Thymus (tissue), 11 donors: ENCODE measurements at regions not wholly inside any gene's neighbourhood (a gene's known extent, or its start where the extent isn't known, plus 50 kb on each side); places are given as distances from the start of the nearest gene placed in this dataset.

Experiments
- DNase-seq, 9 donors: peaks; one replicate each; pipeline ENCODE4 v3.0.0-alpha.2; 2013; ENCODE audit warnings: low spot score in 9 of 9, low read depth in 6 of 9, missing footprints in 1 of 9
- H3K27ac ChIP-seq, 2 donors: one replicate each; pipeline ENCODE4 v1.5.1; 2013; ENCODE audit warnings: control low read depth in 1 of 2, low read depth in 1 of 2, low read length in 1 of 2, mild to moderate bottlenecking in 1 of 2, moderate library complexity in 1 of 2
- H3K27me3 ChIP-seq, 2 donors: one replicate each; pipeline ENCODE4 v1.5.1; 2013; ENCODE audit warnings: low read length in 1 of 2; ENCODE audit not compliant: control insufficient read depth in 2 of 2, insufficient read depth in 1 of 2
- H3K36me3 ChIP-seq, 2 donors: one replicate each; pipeline ENCODE4 v1.5.1; 2013; ENCODE audit warnings: low read length in 1 of 2, mild to moderate bottlenecking in 1 of 2, moderate library complexity in 1 of 2; ENCODE audit not compliant: control insufficient read depth in 2 of 2, insufficient read depth in 2 of 2
- H3K4me1 ChIP-seq, 2 donors: one replicate each; pipeline ENCODE4 v1.5.1; 2013; ENCODE audit warnings: low read length in 2 of 2; ENCODE audit not compliant: control insufficient read depth in 2 of 2, insufficient read depth in 2 of 2
- H3K4me3 ChIP-seq, 2 donors: one replicate each; pipeline ENCODE4 v1.5.1; 2013; ENCODE audit warnings: low read length in 2 of 2, control low read depth in 1 of 2, mild to moderate bottlenecking in 1 of 2
- H3K9me3 ChIP-seq, 2 donors: one replicate each; pipeline ENCODE4 v1.5.1; 2013; ENCODE audit warnings: low read length in 1 of 2, mild to moderate bottlenecking in 1 of 2; ENCODE audit not compliant: control insufficient read depth in 2 of 2, insufficient read depth in 1 of 2
- WGBS: extraction: QIAGEN DNeasy Blood & Tissue Kit; methylation state at CpG from one replicate; pipeline ENCODE4 v1.1.7; 2013; 5-methylcytosine and 5-hydroxymethylcytosine counted together
- donor health status: healthy.

DNA sequence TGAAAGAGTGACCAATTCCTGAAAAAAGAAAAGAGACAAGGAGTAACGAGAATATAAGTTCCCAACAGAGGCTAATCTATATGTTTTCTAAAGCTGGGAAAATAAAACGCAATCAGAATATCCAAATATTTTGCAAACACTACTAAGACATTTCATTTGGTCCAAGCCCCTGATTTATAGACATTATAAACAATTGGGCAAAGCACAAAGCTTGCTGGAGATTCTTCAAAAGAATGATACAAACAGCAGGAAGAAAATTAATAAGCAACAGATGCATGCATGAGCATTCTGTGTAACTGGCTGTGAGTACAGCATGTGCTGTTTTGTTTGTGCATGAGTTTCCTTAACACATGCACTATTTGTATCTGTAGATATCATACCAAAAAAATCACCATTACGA is 552.9 kb downstream of the LTN1 start:
- Histone ChIP-seq H3K36me3 (no peaks in the 10 kb centered on the region), H3K4me1 (no peaks in the 10 kb centered on the region), H3K27me3 (no peaks in the 10 kb centered on the region), H3K27ac (no peak overlapping the region), H3K4me3 (no peak overlapping the region), H3K9me3 (no peaks in the 10 kb centered on the region)
- WGBS = 94% methylated on average over 3 of the region's 3 CpGs
- DNase-seq = no peak

DNA sequence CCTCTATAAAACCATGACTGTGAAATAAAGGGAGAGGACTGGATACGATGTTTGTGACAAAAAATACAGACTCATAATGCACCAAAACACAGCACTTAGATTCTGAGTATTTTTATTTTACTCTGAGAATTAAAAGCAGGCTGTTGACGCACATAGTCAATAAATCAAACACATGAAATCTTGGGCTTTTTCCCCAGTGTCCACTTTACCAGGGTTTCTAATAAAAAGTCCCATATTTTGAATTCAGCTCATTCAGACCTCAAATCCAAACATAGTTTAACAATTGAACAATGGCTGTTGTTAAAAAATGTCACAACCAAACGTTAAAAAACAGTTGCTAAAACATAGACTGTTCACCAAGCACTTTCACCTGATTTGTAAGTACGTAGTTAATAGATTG is 553.4 kb downstream of the LTN1 start:
- Histone ChIP-seq H3K27me3 (no peaks in the 10 kb centered on the region), H3K4me3 (no peak overlapping the region), H3K9me3 (no peaks in the 10 kb centered on the region), H3K36me3 (no peaks in the 10 kb centered on the region), H3K27ac (no peak overlapping the region), H3K4me1 (no peaks in the 10 kb centered on the region)
- WGBS = 81% methylated on average over 4 of the region's 4 CpGs
- no peak for DNase-seq

DNA sequence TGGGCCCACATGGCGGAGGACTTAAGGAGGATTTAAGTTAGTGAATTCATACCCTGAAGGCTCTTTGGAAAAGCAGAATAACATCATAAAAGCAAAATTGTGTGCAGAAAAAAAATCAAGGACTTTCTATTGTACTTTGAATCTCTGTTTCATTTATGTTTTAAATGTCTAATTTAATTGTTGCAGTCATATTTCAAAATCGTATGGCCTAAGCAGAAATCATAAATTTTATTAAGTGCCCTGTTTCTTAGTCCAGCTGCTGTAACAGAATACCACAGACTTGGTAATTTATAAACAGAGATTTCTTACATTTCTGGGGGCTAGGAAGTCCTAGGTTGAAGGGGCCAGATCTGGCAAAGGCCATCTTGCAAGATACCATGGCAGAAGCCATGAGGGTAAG is 555.6 kb downstream of the LTN1 start:
- DNase-seq = no peak
- Histone ChIP-seq H3K4me1 (no peaks in the 10 kb centered on the region), H3K9me3 (no peaks in the 10 kb centered on the region), H3K4me3 (no peak overlapping the region), H3K27me3 (no peaks in the 10 kb centered on the region), H3K36me3 (no peaks in the 10 kb centered on the region), H3K27ac (no peak overlapping the region)
- 66% methylated on average over 2 of the region's 2 CpGs for WGBS

DNA sequence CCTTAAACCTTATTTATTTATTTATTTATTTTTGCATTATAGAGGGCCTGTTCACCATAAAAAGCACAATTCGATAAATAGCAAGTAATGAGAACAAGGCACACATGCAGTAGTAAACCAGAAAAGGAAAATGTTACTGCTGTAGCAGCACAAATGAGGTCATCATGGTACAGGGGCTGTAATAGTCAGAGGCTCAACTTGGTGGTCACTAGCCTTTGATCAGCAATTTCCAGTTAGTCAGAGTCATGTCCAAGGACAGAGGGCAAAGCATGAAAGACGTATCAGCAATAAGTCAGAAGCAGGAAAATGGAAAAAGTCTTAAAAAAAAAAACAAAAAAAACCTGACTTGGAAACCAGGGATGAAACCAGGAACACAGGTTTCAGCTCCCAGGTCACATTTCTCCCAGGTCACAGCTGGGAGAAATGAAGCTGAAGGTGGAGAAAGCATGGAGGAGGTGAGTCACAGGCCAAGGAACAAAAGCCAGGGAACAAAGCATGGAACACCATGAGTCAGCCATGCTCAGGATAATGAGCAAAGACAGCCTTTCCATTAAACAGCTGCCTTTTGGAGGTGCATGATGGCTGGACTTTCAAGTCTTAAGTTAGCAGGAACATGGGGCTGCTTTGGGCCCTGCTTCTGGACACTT is 556.3 kb downstream of the LTN1 start:
- Histone ChIP-seq H3K36me3 (no peaks in the 10 kb centered on the region), H3K27me3 (no peaks in the 10 kb centered on the region), H3K4me1 (no peaks in the 10 kb centered on the region), H3K4me3 (no peak overlapping the region), H3K9me3 (no peaks in the 10 kb centered on the region), H3K27ac (no peak overlapping the region)
- no peak for DNase-seq
- WGBS = 85% methylated on average over 2 of the region's 2 CpGs

DNA sequence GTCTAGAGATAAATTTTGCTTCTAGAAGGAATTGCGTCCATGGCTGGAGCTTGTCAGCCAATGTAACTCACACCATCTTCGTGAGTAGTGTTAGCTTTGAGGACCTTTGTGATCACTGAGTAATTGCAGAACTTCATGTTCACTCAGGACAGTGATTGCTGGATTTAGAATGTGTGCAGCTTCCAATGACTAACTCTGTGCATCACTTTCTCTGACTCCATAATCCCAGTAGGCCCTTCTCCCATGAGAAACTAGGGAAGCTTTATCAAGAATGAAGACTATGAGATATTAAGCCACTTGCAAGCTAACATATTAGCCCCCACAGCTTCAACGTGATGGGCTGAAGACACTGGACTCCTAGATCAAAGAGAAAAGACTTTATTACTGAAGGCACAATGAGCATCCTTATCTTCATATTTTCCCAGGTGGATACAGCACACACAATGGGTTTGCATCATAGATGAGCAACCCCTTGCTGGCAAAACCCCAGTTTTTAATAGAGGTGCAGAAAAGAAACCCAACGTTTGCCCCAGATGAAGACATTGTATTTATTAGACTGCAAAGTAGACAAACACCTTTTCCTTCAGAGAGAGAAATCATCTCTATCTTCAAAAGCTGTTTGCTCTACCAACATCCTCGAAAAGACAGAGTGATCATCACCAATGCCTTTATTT is 561.0 kb downstream of the LTN1 start:
- no peaks in the 10 kb centered on the region for H3K27me3 ChIP-seq
- H3K4me1 ChIP-seq = no peaks in the 10 kb centered on the region
- H3K27ac ChIP-seq = no peak overlapping the region
- no peak overlapping the region for H3K4me3 ChIP-seq
- 81% methylated on average over 5 of the region's 5 CpGs for WGBS
- no peaks in the 10 kb centered on the region for H3K36me3 ChIP-seq
- no peaks in the 10 kb centered on the region for H3K9me3 ChIP-seq
- no peak for DNase-seq

DNA sequence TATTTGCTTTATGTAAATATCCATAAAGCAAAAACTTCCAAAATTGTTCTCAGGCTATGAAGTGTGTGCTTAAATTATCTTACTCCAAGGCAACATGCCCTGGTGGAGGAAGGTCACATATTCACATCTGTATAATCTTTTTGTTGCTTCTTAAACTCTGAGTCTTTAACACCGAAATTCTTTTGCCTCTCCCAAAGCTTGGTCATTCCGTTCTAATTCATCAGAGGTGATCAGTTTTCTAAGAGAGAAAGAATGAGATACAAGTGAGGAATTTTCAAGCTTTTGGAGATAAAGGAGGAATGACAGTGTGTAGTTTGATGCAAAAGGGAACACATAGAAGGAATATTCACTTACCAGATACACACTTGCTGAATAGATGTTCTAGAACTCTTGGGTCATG is 561.7 kb downstream of the LTN1 start:
- Histone ChIP-seq H3K27me3 (no peaks in the 10 kb centered on the region), H3K4me1 (no peaks in the 10 kb centered on the region), H3K36me3 (no peaks in the 10 kb centered on the region), H3K27ac (no peak overlapping the region), H3K4me3 (no peak overlapping the region), H3K9me3 (no peaks in the 10 kb centered on the region)
- DNase-seq = no peak
- WGBS = 96% methylated on average over 2 of the region's 2 CpGs

DNA sequence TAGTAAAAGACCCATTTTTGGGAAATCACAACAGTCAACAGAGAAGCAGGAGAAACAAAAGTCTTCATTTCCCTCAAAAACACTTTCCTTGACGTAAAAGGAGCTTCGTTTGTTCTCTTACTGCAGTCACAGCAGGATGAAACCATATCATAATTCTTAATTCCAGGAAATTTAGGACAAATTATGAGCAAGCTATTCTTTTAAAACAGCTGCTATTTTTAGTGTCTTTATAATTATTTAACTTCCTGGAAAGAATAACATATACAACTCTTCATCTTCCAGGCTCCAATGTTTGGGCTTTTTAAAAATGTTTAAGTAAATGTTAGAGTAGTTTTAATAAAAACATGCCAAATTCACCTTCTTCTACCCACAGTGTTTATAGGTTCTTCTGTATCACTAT is 563.5 kb downstream of the LTN1 start:
- Histone ChIP-seq H3K4me1 (no peaks in the 10 kb centered on the region), H3K4me3 (no peak overlapping the region), H3K27ac (no peak overlapping the region), H3K9me3 (no peaks in the 10 kb centered on the region), H3K36me3 (no peaks in the 10 kb centered on the region), H3K27me3 (no peaks in the 10 kb centered on the region)
- WGBS = 83% methylated on average over 2 of the region's 2 CpGs
- no peak for DNase-seq

DNA sequence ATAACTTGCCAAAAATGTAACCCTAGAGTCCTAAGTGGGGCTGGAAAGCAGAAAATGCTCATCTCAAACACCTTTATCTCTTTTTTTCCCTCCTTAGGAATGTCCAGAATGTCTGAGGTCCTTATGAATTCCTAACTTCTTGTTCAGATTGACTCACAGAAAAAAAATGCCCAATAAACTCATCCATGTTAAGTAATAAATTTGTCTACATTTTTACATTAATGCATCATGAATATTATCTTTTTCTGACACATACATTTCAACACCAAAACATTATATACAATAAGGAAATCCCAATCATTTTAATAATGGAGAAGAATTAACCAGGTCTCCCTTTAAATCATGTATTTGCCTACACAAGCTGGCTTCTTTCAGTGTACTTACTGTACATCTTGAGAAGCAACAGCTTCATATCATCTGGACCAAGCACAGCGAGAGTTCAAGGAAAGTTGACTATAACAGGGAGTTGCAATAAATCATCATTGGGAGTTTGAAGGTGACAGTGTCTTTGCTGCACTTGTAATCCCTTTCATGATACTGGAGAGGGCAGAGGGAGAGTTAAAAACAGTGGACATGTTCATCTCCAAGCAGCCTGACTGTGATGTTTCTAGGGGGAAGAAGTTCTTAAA is 565.2 kb downstream of the LTN1 start:
- H3K27me3 ChIP-seq = no peaks in the 10 kb centered on the region
- 90% methylated on average over 1 of the region's 1 CpG for WGBS
- no peaks in the 10 kb centered on the region for H3K36me3 ChIP-seq
- no peak for DNase-seq
- H3K4me3 ChIP-seq = no peak overlapping the region
- H3K4me1 ChIP-seq = no peaks in the 10 kb centered on the region
- no peaks in the 10 kb centered on the region for H3K9me3 ChIP-seq
- no peak overlapping the region for H3K27ac ChIP-seq

DNA sequence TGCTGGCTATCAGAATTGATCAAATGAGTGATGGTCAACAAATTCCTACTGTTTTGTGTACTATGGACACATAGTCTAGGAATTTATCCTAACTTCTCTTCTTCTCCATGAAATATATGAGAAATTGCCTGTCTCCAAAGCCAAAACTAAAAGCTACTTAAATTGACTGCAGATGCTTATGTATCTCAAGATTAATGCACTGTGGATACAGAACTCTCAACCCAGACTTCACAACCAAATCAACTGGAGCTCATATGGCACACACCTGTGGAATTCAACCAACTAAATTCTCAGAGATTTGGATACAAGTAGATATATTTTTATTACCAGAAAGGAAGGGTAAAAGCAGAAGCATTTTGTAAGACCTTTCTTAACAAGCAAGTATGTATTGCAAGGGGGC is 566.1 kb downstream of the LTN1 start:
- no peaks in the 10 kb centered on the region for H3K4me1 ChIP-seq
- no peaks in the 10 kb centered on the region for H3K9me3 ChIP-seq
- H3K27me3 ChIP-seq = no peaks in the 10 kb centered on the region
- H3K27ac ChIP-seq = no peak overlapping the region
- no peaks in the 10 kb centered on the region for H3K36me3 ChIP-seq
- DNase-seq = no peak
- H3K4me3 ChIP-seq = no peak overlapping the region
